ENCODE measurements at regions not wholly inside any gene's neighbourhood (a gene's known extent, or its start where the extent isn't known, plus 50 kb on each side); places are given as distances from the start of the nearest gene placed in this dataset.

DNA sequence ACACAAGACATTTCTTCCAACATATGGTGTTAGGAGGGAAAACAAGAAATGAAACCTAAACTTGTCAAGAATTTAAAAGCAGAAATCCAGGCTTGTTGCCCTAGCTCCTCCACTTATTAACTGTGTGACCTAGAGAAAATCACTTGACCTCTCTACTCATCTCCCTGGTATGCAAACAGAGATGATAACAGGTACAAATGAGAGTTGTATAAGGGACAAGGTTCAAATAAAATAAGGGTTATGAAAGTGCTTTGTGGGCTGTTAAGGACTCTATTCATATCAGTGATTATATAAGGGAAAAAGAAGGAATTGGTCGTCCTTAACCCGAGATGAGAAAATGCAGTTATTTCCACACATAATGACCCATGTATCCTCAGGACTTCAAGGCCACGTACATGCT is 372.7 kb upstream of the TENM4 start:
- TF ChIP-seq, protein P1, sequence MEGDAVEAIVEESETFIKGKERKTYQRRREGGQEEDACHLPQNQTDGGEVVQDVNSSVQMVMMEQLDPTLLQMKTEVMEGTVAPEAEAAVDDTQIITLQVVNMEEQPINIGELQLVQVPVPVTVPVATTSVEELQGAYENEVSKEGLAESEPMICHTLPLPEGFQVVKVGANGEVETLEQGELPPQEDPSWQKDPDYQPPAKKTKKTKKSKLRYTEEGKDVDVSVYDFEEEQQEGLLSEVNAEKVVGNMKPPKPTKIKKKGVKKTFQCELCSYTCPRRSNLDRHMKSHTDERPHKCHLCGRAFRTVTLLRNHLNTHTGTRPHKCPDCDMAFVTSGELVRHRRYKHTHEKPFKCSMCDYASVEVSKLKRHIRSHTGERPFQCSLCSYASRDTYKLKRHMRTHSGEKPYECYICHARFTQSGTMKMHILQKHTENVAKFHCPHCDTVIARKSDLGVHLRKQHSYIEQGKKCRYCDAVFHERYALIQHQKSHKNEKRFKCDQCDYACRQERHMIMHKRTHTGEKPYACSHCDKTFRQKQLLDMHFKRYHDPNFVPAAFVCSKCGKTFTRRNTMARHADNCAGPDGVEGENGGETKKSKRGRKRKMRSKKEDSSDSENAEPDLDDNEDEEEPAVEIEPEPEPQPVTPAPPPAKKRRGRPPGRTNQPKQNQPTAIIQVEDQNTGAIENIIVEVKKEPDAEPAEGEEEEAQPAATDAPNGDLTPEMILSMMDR (IDR thresholded peaks at IDR 0.05; ENCODE audit: low read depth, low read length, missing input control): no peak
- TF ChIP-seq YY1 (IDR thresholded peaks at IDR 0.05): no peak
- TF ChIP-seq SP1 (IDR thresholded peaks at IDR 0.05): no peak
- TF ChIP-seq TAF1 (conservative IDR thresholded peaks at IDR 0.05): no peak
- no peak for TF ChIP-seq GABPA (IDR thresholded peaks at IDR 0.05 in 1 of 2, conservative IDR thresholded peaks at IDR 0.05 in 1 of 2)
- TF ChIP-seq RAD21 (IDR thresholded peaks at IDR 0.05): no peak

All from liver (tissue), 3 donors.